ENCODE measurements at regions not wholly inside any gene's neighbourhood (a gene's known extent, or its start where the extent isn't known, plus 50 kb on each side); places are given as distances from the start of the nearest gene placed in this dataset.

DNA sequence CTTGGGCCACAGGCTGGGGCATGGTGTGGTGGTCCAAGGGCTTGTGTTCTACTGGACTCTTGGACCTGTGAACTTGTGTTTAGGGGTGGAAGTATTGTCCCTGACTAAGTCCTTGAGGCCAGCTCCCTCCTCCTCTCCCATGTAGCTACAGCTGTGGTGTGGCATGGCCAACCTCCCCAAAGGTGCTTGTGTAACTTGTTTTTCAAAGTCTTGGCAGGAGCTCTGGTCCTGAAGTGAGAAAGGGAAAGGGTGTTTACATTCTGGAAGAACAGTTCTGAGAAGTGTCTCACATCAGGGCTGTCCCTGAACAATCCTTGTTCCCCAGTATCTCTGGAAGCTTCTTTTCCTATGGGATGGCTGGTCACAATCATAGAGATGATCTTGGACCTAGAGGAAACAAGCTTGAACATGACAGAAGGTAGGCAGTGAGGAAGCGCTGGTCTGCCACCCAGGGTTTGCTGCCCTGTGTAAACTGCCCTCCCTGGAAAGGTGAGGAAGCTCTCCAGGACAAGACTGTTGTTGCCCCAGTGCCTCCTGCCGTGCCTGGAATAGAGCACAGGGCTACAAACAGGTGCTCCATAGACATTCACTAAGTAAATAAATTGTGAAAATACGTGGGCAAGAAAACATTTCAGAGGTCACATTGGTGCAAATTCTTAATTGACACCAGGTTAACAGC, 64.6 kb upstream of the KLF9 start:
- DNase-seq: no peak

GRCh38 chr9:70477907-70478480, 63.5 kb upstream of the KLF9 start:
- DNase-seq: no peak

DNA sequence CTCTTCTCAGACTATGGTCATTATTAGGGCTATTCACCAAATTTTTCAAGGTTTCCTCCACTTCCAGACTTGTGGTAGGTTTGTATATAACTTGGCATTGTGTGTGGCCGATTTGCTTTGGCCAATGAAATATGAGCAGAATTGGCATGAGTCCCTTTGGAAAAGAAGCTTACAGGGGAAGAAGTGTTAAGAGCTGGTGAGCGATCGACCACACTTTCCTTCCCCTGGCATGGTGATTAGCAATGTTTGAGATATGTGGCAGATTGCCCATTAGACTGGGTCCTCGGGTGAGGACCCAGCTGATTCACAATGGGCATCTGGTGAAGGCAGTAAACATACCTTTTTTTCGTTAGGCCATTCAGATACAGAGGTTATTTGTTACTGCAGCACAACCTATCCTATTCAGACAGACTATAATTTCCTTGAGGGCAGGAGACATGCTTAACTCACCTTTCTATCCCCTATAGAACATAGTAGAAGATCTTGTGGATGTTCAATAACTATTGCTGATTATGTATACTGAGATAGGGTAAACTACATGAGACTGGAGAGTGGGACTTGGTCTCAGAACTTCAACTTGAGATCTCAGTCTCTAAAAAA, 62.8 kb upstream of the KLF9 start:
- DNase-seq: no peak

DNA sequence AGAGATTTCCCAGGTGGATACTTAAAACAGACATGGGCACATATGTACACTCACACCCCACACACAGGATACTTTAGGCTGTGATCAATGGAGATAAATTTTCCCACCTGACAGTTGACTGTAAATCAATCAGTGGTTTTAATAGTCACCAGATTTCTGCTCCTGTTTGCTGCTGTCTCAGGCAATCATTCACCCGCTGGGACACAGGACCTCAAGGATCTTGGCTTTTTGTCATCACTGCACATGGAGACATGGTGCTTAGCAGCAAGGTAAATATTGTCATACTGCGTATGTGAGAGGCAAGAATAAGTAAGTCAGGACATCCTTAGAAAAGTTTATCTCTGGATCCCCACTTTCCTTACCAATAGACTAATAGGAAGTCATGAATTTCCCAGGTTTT, 60.8 kb upstream of the KLF9 start:
- DNase-seq: no peak

DNA sequence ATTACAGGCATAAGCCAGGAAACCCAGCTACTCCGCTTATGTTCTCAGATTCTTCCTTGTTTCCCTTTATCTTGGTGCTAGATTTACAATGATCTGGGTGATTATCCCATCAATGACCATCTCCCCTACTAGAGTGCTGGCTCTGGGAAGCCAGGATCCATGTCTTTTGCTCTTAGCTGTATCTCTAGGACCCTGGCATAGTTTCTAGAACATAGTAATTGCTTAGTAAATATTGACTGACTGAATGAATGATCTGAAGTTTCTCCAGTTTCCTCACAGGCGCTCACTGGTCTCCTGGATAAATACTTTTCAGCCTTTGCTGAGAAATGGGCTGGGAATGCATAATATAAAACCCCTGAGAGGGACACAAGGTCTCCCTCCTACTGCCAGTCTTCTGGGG, 60.0 kb upstream of the KLF9 start:
- no peak for DNase-seq

DNA sequence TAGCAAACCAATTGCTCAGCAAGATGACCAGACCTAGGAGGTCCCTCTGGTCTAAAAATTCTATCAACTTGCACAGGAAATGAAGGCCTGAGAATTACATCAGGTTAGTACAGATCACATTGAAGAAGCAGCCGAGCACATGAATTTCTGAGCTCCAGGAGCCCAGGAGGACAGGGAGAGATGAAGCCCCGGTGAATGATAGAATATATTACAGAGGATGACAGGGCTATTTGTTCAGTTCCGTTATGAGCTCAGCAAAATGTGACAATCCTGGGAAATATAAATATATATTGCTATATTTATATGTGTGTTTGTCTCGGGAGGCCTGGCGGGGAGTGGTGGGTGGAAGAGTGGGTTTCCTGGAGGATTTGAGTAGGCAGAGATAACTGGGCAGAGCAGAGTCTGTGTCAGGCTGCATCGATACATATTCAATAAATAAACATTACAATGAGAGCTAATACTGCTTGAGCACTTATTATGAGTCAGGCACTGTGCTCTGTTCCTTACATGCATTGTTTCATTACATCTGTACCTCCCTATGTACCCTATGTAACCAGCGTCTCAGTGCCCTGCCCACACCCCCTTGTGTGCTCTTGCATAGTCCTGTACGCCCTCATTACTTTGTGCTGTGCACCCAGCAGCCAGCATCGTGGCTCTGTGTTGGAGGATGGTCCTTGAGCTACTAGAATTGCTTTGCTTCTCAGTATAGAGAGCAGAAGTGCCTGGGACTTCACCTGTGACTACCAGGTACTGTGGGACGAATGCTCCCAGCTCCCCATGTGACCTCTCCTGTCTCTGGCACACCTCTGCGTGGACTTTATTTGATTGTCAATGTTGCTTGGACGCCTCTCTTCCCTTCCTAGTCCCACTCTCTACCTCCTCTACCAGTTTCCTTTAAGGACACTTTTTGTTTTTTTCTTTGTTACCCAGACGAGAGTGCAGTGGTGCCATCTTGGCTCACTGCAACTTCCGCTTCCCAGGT, 58.1 kb upstream of the KLF9 start:
- DNase-seq: no peak

GRCh38 chr9:70470050-70471015, 55.9 kb upstream of the KLF9 start:
- DNase-seq: no peak

- DNase-seq: no peak
These were observed 53.8 kb upstream of the KLF9 start for GRCh38 chr9:70468291-70468690.

- peak; percentile 9 for DNase-seq
These were observed 52.6 kb upstream of the KLF9 start for GRCh38 chr9:70466976-70467561.

DNA sequence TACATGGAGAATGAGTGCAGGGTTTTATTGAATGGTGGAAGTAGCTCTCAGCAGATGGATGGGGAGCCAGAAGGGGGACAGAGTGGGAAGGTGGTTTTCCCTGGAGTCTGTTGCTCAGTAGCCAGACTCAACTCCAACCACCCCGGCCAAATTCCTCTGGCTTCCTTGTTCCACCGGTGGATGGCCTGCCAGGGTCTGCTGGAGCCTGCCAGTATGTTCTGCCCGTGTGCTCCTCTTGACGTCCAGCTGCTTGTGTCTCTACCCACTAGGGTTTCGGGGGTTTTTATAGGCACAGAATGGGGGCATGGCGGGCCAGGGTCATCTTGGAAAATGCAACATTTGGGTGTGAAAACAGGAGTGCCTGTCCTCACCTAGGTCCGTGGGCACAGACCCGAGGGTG, 51.4 kb upstream of the KLF9 start:
- no peak for DNase-seq

- DNase-seq: no peak
These were observed 50.9 kb upstream of the KLF9 start for GRCh38 chr9:70465398-70465797.

All from CD4-positive, alpha-beta T cell treated with Interleukin-6 for 4 hours (primary cell).